GM18861 (cell line): ENCODE measurements at regions not wholly inside any gene's neighbourhood (a gene's known extent, or its start where the extent isn't known, plus 50 kb on each side); places are given as distances from the start of the nearest gene placed in this dataset.

Experiments used
- ATAC-seq: cut with Tn5 transposase; IDR thresholded peaks from one replicate; pipeline ENCODE4 v1.9.1; 2021; ENCODE audit not compliant: unreplicated experiment

- ATAC-seq = no peak
Observed at GRCh38 chr4:167652267-167652666, 418.0 kb upstream of the SPOCK3 start.

GRCh38 chr4:167688660-167689142 is 403.6 kb upstream of the ANXA10 start:
- no peak for ATAC-seq

DNA sequence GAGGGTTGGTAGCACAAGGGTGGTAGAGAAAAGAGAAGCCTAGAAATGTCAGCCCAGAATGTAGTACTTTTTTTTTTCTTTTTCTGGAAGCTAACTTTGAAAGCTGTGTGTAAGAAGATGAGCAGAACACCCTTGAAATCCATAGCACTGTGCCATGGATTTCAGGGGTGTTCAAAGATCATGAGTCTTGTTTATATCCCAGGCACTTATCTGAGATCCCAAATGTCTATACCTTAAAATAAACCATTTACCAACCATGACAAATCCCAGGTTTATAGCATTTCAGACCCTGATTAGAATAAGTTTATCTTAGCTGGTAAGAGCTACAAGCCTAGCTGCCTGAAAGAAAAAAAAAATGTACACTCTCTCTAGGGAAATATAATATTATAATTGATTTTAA is 389.9 kb upstream of the ANXA10 start:
- no peak for ATAC-seq

DNA sequence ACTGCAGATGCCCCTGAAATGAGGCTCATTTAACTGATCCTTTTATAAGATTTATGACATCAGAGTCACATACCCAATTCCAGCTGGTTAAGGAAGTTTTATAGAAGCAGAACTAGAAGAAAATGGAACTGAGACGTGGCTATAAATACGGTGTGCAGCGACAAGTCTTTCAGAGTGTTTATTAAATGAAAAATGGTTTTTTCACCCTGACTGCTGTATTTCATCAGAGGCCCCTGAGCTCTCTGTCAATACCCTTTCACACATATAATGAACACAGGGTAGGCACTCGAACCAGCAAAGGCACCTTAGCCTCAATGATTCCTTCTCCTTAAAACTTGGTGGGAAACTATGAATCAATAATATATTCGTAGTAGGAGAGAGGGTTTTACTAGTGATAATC is 380.8 kb upstream of the ANXA10 start:
- no peak for ATAC-seq

DNA sequence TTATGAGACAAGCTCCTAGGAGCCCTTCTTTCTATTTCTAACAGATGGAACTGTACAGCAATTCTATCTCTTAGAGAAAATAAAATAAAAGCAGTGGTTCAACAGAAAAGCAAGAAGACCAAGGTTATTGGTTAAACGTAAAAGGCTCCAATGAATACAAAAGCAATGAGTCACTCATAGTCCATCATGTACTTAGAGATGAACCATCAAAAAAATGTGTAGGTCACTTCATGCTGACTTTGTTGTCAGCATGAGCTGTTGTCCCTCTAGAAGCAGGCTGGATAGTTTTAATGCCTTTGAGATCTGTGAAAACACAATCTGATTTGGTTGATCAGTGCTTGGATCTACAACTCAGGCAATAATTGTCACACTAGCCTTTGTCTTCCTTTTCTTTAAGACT is 378.6 kb upstream of the ANXA10 start:
- ATAC-seq = no peak

DNA sequence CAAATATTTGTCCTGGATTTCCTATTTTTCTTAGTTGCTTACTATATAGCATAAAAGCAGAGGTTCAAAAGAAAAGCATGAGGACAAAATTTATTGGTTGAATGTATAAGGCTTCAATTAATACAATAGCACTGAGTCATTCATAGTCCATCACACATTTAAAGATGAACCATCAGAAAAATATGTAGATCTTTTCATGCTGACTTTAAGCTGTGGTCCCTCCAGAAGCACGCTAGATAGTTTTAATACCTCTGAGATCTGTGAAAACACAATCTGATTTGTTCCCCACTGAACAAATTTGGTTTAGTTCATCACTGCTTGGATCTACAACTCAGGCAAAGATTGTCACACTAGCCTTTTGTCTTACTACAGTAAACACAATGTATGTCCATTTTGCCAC is 377.2 kb upstream of the ANXA10 start:
- ATAC-seq = no peak

DNA sequence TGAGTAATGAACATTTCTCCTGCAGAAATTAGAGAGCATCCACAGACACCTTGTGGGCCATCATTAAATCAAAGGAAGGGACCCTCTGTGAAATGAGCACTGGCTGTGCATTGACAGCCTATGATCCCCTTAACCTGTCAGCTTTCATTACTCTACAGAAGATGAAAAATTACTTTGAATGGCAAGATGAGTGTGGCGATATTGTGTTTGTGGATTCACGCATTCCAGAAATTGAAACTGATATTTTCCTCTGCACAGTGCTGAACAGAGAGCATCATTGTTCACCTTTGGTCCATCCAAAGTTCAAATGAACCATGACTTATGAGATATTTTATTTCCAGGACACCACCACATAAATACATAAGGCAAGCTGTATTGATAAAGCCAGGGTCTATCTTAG is 374.8 kb upstream of the ANXA10 start:
- ATAC-seq = no peak

DNA sequence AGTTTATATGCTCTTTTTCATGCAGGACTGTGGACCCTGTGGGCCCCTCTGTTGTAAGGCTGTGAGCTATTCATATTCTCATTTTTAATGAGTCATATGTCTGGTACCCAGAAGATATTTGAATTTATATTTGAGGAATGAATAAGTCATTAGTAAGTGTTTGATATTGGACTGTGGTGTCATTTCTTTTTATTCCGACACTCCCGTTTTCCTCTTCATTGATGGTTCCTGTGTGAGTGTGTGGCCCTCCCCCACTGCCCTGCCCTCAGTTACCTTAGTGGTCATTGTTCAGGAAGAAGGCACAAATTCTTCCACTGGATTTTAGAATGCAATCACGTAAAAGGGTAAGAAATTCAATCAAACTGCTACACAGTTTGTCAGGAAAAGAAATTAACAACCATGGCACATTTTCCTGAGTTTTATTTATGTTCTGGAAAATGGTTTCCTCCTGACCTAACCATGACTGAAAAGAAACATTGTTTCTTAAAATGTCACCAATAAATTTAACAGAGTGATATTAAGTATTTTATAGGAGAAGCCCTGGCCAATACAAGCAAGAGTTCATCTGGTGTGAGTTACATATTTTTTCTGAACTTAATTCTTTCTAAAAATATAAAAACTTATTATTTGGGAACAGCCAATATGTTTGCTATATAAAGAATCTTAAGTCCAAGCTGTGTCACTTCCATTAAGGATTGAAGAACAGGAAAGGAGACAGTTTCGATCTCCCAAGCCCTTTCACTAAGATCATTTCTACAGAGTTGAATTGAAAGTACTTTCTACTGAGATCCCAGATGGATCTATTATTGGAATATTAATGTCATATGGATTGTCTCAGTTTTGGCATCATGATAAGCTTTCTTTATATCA is 370.5 kb upstream of the ANXA10 start:
- ATAC-seq = no peak

GRCh38 chr4:167722487-167722808 is 369.9 kb upstream of the ANXA10 start:
- ATAC-seq = no peak

- no peak for ATAC-seq
Observed at GRCh38 chr4:167724941-167725340, 367.4 kb upstream of the ANXA10 start.

DNA sequence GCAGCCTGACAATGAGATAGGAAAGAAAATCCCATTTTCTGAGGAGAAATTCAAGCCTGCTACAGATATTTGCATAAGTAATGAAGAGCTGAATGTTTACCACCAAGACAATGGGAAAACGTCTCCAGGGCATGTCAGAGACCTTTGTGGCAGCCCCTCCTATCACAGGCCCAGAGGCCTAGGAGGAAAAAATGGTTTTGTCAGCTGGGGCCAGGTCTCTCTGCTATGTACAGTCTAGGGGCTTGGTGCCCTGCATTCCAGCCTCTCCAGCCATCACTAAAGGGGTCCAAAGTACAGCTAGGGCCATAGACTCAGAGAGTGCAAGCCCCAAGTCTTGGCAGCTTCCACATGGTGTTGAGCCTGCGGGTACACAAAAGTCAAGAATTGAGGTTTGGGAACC is 361.6 kb upstream of the ANXA10 start:
- no peak for ATAC-seq

DNA sequence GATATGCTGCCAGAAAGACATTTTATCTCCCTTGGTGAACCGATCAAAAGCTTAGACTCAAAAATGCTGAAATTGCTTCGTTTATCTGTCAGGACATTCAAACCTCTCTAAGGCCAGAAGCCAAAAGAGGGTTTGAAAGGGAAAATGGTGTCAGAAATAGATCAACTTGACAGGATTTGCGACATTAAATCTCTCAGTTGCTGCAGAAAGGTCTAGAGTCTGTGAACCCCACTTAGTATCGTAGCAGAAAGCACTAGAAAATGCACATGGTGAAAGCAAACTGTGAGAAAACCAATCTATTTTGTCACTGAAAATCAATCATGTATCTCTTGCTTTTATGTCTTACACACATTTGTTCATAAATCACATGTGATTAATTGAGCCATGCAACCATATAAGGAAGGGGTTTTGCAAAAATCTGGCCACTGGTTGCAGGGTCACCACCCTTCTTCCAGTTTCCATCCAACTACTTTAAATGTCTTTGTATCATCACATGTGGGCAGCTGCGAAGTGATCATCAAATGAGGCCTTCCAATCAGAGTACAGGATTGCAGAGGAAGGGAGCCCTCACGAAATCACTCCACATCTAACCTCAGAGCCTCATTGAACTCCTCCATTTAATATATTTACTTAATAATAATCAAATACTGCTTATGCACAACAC is 347.2 kb upstream of the ANXA10 start:
- ATAC-seq = no peak

DNA sequence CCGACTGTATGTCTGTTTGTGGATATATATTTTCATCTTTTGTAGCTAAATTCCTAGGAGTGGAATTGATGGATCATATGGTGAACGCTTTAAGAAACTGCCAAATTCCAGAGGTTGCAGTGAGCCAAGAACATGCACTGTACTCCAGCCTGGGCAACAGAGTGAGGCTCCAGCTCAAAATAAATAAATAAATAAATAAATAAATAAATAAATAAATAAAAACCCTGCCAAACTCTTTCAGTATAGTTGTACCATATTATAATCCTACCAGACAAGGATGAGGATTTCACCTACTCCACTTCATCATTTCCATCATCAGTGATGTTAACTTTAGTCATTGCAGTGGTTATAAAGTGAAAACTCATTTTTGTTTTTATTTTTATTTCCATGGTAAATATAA is 325.1 kb upstream of the ANXA10 start:
- ATAC-seq = no peak

DNA sequence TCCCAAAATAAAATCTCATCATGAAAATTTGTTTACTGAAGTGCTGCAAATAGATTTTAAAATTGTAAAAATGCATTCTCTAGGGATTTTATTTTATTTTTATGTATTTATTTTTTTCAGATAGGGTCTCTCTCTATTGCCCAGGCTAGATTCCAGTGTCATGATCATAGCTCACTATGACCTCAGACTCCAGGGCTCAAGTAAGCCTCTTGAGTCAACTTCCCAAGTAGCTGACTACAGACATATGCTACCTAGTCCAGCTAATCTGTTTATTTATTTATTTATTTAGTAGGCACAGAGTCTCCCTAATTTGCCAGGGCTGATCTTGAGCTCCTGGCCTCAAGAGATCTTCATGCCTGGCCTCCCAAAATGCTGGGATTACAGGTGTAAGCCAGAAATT is 317.7 kb upstream of the ANXA10 start:
- ATAC-seq = no peak

DNA sequence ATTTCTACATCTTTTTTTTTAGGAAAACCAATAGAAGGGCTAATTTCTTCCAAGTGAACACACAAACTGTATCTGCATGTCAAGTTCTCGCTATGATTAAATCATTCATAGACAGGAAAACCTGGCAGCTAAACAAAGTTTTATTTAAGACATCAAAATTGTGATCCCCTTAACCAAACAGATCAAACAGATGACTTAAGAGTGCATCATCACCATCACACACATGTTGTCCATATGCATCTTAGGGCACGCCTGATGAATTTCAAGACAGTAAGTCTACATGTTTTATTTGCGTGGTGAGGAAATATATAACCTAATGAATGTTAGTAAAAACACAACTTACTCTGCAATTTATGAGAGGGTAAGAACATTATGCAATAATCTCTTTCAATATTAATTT is 317.0 kb upstream of the ANXA10 start:
- no peak for ATAC-seq

DNA sequence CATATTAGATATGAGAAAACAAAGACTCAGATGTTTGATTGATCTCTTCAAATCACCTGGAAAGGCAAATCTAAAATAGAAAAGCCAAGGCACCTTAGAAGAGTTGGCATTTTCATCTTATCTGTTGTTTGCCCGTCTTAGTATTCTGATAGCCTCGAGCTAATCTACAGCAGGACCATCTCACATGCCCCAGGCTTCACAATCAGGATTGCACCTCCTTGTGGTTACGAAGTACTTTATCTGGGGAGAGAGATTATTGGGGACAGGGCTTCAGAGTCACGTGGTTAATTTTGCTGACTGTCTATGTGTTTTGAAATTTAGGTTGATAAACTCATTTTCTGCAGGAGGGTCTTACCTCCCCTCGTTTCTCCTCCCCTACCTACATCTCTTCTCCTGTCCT is 313.1 kb upstream of the ANXA10 start:
- no peak for ATAC-seq

DNA sequence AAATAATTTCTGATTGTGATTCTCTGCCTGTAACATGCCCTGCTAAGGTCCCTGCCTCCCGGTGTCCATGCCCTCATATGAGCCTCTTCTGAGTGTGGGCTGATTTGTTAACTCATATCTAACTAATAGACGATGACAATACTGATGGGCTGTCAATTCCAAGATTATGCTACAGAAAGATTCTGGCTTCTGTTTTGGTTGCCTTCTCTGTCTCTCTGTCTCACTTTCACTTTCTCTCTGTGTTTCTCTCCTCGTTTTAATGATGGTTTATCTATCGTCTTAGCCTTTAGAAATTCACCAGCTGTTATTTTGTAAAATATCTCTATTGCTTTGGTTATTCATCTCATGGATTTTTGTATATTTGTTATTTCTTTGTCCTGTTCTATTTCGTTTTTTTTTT is 312.5 kb upstream of the ANXA10 start:
- ATAC-seq = no peak

GRCh38 chr4:167784826-167785225 is 307.5 kb upstream of the ANXA10 start:
- no peak for ATAC-seq

DNA sequence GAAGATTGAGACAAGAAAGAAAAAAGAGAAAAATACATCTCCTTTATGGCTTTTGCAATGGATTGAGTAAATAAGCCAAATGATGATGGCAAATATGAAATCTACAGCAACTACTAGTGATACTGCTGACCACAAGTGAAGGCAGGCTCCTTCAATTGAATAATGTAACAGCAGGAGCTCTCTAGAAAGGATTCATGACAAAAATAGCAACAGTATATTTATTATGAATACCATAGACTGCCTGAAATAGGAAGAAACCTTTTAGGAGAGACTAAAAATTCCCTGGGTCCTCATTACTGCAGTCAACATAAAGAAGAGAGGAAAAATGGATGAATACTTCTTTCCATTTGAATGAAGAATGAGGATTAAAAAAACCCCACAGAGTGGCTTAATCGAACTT is 306.8 kb upstream of the ANXA10 start:
- no peak for ATAC-seq

DNA sequence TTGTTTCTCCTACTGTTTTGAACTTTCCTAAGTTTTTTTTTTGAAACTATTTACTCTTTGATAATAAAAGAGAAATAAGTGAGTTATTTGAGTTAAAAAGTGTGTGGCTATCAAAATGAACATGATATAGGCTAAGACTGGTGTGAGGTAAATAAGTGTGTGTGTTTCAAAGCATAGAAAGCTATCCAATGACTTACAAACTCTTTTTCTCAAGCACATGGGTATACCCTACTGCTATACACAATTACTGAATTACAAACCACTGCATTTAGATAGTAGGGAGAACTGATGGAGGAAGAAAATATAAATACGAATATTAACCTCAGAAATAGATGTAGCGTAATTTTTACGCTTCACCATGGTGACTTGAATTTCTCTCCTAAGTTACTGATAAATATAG is 305.8 kb upstream of the ANXA10 start:
- no peak for ATAC-seq

DNA sequence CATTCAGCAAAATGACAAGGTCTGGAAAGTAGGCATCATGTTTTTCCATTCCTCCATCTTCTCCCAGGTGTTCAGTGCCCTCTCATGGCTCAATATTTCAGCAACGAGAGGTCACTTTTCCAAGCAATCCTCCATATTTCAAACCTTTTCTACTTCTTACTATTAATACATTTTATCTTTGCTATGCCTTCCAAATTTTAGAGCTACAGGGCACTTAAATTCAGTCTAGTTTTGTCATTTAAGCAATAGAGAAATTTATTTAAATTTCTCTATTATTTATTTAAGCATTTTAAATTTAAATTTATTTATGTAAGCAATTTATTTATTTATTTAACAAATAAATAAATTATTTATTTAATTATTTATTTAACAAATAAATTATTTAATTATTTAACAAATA is 305.1 kb upstream of the ANXA10 start:
- ATAC-seq = no peak

- ATAC-seq = no peak
Observed at GRCh38 chr4:167802463-167803212, 289.7 kb upstream of the ANXA10 start.
